ENCODE measurements at regions not wholly inside any gene's neighbourhood (a gene's known extent, or its start where the extent isn't known, plus 50 kb on each side); places are given as distances from the start of the nearest gene placed in this dataset.

DNA sequence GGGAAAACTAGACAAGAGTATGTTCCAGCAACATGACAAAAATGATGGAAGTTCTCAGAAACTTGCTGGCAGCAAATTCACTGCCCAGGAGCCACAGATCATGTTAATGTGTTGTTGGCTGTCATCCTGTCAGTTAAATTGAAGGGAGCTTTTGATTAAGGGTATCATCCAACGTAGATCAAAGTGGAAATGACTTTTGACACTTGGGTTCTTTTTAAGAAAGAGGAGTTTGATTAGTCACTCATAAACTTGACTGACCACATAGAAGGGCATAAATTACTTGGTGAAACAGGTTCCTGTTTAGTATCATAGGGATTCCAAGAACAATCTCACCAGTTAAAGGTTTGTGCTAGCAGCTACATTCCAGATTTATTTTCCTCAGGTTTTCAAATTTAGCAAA lies 288.7 kb downstream of the CSNK1G3 start:
- TF ChIP-seq, protein P1, sequence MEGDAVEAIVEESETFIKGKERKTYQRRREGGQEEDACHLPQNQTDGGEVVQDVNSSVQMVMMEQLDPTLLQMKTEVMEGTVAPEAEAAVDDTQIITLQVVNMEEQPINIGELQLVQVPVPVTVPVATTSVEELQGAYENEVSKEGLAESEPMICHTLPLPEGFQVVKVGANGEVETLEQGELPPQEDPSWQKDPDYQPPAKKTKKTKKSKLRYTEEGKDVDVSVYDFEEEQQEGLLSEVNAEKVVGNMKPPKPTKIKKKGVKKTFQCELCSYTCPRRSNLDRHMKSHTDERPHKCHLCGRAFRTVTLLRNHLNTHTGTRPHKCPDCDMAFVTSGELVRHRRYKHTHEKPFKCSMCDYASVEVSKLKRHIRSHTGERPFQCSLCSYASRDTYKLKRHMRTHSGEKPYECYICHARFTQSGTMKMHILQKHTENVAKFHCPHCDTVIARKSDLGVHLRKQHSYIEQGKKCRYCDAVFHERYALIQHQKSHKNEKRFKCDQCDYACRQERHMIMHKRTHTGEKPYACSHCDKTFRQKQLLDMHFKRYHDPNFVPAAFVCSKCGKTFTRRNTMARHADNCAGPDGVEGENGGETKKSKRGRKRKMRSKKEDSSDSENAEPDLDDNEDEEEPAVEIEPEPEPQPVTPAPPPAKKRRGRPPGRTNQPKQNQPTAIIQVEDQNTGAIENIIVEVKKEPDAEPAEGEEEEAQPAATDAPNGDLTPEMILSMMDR (IDR thresholded peaks at IDR 0.05 in 8 of 11, conservative IDR thresholded peaks at IDR 0.05 in 3 of 11), result no peak
- TF ChIP-seq POLR2A (IDR thresholded peaks at IDR 0.05) (no peak), POLR2AphosphoS5 (IDR thresholded peaks at IDR 0.05) (no peak)

All from spleen (tissue), 7 donors.